Epithelial cell of proximal tubule (primary cell): ENCODE measurements at regions not wholly inside any gene's neighbourhood (a gene's known extent, or its start where the extent isn't known, plus 50 kb on each side); places are given as distances from the start of the nearest gene placed in this dataset.

ENCODE experiments used
- DNase-seq: peaks from one replicate; pipeline ENCODE4 v3.0.0-alpha.2; 2011; ENCODE audit warnings: low read depth
- H3K4me3 ChIP-seq: 2 replicates; pipeline ENCODE4 v1.5.1; 2011; ENCODE audit warnings: low read depth, mild to moderate bottlenecking, low read length
- CTCF ChIP-seq: conservative IDR thresholded peaks from 2 replicates; pipeline ENCODE4 v1.5.1; 2012; ENCODE audit warnings: low read depth, mild to moderate bottlenecking, low read length

- no peak overlapping the region for H3K4me3 ChIP-seq
- no peak for DNase-seq
- TF ChIP-seq CTCF, result no peak
Measured at GRCh38 chr17:71546419-71546818, 574.4 kb upstream of the SOX9 start.

DNA sequence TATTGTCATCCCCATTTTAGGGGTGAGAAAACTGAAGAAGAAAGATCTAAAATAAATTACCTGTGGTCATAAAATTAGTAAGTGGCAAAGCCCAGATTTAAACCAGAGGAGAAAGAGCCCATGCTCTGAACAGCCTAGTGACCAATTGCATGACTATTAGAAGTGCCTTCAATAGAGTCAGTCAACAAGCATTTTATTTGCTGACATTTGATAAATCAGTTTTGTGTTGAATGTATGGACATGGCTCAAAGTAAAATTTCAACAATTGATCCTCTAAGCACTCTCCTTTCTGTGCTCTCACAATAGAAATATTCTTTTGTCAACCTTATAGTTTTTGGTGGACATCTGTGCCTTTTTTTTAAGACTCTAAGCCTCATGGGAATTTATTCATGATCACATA is 572.9 kb upstream of the SOX9 start:
- DNase-seq, result no peak
- H3K4me3 ChIP-seq, result no peak overlapping the region
- no peak for TF ChIP-seq CTCF

DNA sequence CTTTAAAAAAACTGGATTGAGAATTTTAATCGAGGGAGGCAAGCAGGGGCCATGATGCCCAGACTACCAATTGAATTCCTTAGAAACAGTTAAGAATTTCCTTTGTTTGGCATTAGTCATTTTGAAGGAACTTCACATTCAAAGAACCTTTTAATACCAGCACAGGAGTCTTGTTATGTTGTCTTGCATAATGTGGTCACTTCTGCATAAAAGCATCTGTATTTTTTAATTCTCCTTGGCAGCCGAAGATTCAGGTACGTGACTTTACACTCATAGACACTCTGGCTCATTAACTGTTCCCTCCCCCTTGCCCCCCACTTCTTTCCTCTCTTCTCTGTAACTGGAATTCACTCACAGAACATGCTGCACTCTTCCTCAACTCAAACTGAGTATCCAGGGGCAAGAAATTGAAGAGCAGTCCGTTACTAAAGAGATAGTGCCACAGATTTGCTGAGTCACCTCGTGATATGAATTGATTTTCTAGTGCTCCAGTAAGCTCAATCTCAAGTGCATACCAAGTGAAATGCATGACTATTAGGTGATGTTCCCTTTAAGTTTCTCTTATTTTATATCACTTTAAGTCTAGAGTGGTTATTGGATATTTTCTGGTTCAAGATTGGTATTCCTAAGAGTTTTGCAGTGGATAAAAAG is 572.2 kb upstream of the SOX9 start:
- no peak for DNase-seq

DNA sequence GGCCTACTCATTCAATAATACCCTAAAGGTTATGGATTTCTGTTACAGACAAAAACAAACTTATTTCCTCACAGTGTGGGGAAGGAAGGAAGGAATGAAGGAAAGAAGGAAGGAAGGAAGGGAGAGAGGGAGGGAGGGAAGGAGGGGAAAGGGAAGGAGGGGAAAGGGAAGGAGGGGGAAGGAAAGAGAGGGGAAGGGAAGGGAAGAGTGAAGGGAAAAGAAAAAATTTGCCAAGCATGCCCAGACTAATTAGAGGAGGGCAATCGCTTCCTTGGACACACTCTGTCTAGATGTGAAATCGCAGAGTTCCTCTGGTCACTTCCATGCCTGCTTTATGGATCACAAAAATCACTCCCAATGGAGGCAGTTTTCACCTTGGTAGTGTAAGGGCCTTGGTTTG is 570.1 kb upstream of the SOX9 start:
- no peak for TF ChIP-seq CTCF
- H3K4me3 ChIP-seq, result no peak overlapping the region
- DNase-seq, result no peak

More for the DNA sequence above, 572.2 kb upstream of the SOX9 start:
- TF ChIP-seq CTCF, result no peak
- H3K4me3 ChIP-seq, result no peak overlapping the region

DNA sequence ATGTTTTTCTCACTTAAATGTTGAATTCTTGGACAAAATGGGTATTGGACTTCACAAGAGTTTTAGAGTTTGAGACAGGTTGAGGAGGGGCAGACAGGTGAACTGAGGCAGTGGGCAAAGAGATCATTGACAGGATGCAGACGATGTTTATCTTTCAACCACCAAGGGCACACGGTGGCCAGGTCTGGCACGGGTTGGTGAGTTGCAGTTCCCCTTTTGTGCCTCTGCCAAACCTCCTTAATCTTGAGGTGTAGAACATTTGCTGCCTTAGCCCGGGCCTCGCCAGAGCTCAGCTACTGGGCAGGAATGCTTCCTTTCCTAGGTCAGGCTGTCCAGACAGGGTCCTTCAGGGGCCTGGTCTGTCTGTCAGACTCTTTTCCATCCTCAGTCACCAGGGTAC is 567.4 kb upstream of the SOX9 start:
- no peak overlapping the region for H3K4me3 ChIP-seq
- TF ChIP-seq CTCF, result no peak
- DNase-seq, result no peak

GRCh38 chr17:71558901-71559300 is 561.9 kb upstream of the SOX9 start:
- DNase-seq, result no peak
- no peak overlapping the region for H3K4me3 ChIP-seq
- TF ChIP-seq CTCF, result no peak

DNA sequence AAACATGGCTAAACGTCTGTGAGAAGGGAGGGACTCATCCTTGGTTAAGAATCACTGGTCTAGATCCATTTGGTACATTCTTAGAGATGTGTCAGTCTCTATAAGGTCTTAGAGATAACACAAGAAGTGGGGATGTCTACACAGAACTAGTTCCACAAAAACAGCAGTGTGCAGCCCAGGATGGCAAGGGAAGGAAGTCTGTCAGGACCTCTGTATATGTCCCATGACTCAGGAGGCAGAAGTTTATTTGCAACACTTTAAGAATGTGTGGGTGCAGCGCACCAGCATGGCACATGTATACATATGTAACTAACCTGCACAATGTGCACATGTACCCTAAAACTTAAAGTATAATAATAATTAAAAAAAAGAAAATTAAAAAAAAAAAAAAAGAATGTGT is 548.5 kb upstream of the SOX9 start:
- no peak overlapping the region for H3K4me3 ChIP-seq
- DNase-seq, result no peak
- no peak for TF ChIP-seq CTCF
